ENCODE measurements at regions not wholly inside any gene's neighbourhood (a gene's known extent, or its start where the extent isn't known, plus 50 kb on each side); places are given as distances from the start of the nearest gene placed in this dataset.
A peak's percentile ranks its signal among the peaks of the same experiment; 100 is the strongest.

- H3K79me2 ChIP-seq (ENCODE audit: insufficient read depth): no peaks in the 10 kb centered on the region
- H3K9me2 ChIP-seq (ENCODE audit: insufficient read depth): no peaks in the 10 kb centered on the region
- no peaks in the 10 kb centered on the region for H3K36me3 ChIP-seq (ENCODE audit: low read depth)
- WGBS, 2 experiments (ENCODE audit: low coverage in 1 of 2, low lambda C conversion rate in 2 of 2, missing lambda C conversion rate in 2 of 2): 47 to 67% methylated on average over 19 to 36 of the region's 36 CpGs
- TF ChIP-seq EZH2 (IDR thresholded peaks at IDR 0.05; ENCODE audit: insufficient read depth, poor library complexity, severe bottlenecking) (no peak), EZH2phosphoT487 (IDR thresholded peaks at IDR 0.05; ENCODE audit: insufficient read depth, low read depth) (no peak)
- no peak overlapping the region for H3K9ac ChIP-seq
- no peaks in the 10 kb centered on the region for H4K20me1 ChIP-seq (ENCODE audit: insufficient read depth)
- no peak overlapping the region for H3K4me3 ChIP-seq
- H3K9me3 ChIP-seq (ENCODE audit: low read depth): no peaks in the 10 kb centered on the region
- DNase-seq: no peak
- H2AFZ ChIP-seq: no peak overlapping the region
- H3K4me2 ChIP-seq (ENCODE audit: unreplicated experiment): no peak overlapping the region
- no peak overlapping the region for H3K27ac ChIP-seq
- H3K27me3 ChIP-seq (replicated peaks; ENCODE audit: insufficient read depth): no peaks in the 10 kb centered on the region; the same call in 1 of the 2 replicates
- H3F3A ChIP-seq (ENCODE audit: insufficient read depth): no peaks in the 10 kb centered on the region
- H3K4me1 ChIP-seq (ENCODE audit: insufficient read depth): no peaks in the 10 kb centered on the region
- in situ Hi-C loops (cut with MboI): no loop called here
Observed at GRCh38 chr17:79463421-79464317, 147.2 kb downstream of the RBFOX3 start.

DNA sequence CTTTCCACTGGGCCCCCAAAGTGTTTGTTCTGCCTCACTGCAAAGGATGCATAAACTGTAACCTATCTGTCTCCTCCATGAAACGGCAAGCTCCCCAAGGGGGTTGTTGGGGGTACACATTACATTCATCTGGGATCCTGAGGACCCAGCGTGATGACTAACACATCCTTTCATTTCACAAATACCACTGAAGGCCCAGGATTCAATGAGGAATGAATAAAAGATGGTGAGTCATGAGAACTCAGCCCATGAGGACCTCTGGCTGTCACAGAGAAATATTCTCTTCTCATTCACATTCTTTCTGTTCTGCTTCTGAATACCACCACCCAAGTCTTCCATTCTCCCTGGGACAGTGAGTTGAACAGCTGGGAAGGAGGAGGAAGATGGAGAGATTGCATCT is 149.8 kb downstream of the RBFOX3 start:
- Histone ChIP-seq H4K20me1 (ENCODE audit: insufficient read depth) (no peaks in the 10 kb centered on the region), H3K9me3 (ENCODE audit: low read depth) (no peaks in the 10 kb centered on the region), H2AFZ (no peak overlapping the region), H3K4me2 (ENCODE audit: unreplicated experiment) (no peak overlapping the region), H3F3A (ENCODE audit: insufficient read depth) (no peaks in the 10 kb centered on the region), H3K9ac (no peak overlapping the region), H3K4me1 (ENCODE audit: insufficient read depth) (no peaks in the 10 kb centered on the region), H3K36me3 (ENCODE audit: low read depth) (no peaks in the 10 kb centered on the region), H3K4me3 (no peak overlapping the region), H3K27me3 (replicated peaks; ENCODE audit: insufficient read depth) (no peaks in the 10 kb centered on the region; the same call in 1 of the 2 replicates), H3K9me2 (ENCODE audit: insufficient read depth) (no peaks in the 10 kb centered on the region), H3K79me2 (ENCODE audit: insufficient read depth) (no peaks in the 10 kb centered on the region), H3K27ac (no peak overlapping the region)
- TF ChIP-seq EZH2phosphoT487 (IDR thresholded peaks at IDR 0.05; ENCODE audit: insufficient read depth, low read depth): no peak
- DNase-seq: peak; percentile 52
- 14 to 15% methylated on average over 2 of the region's 2 CpGs for WGBS, 2 experiments (ENCODE audit: low coverage in 1 of 2, low lambda C conversion rate in 2 of 2, missing lambda C conversion rate in 2 of 2)
- in situ Hi-C loops (cut with MboI): no loop called here

DNA sequence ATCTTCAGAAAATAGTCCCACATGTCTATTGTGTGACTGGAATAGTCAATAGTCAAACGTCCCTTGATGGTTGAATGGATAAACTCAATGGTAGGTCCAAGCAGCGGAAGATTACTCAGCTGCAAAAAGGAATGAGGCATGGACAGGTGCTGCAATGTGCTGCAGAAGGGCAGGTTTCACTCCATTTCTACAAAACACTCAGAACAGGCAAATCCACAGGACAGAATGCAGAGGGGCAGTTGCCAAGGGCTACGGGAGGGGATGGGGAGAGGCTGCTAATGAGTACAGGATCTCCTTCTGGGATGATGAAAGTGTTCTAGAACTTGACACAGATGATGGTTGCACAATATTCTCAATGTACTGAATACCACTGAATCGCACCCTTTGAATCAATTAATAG is 151.0 kb downstream of the RBFOX3 start:
- no peak overlapping the region for H3K27ac ChIP-seq
- WGBS, 2 experiments (ENCODE audit: low coverage in 1 of 2, low lambda C conversion rate in 2 of 2, missing lambda C conversion rate in 2 of 2): 25 to 28% methylated on average over 4 of the region's 4 CpGs
- TF ChIP-seq EZH2phosphoT487 (IDR thresholded peaks at IDR 0.05; ENCODE audit: insufficient read depth, low read depth): no peak
- TF ChIP-seq EZH2 (IDR thresholded peaks at IDR 0.05; ENCODE audit: insufficient read depth, poor library complexity, severe bottlenecking): no peak
- H3K79me2 ChIP-seq (ENCODE audit: insufficient read depth): no peaks in the 10 kb centered on the region
- H3K9ac ChIP-seq: no peak overlapping the region
- H3K36me3 ChIP-seq (ENCODE audit: low read depth): no peaks in the 10 kb centered on the region
- H4K20me1 ChIP-seq (ENCODE audit: insufficient read depth): no peaks in the 10 kb centered on the region
- H3K27me3 ChIP-seq (replicated peaks; ENCODE audit: insufficient read depth): no peaks in the 10 kb centered on the region; the same call in 1 of the 2 replicates
- H3K9me3 ChIP-seq (ENCODE audit: low read depth): no peaks in the 10 kb centered on the region
- DNase-seq: no peak
- in situ Hi-C loops (cut with MboI): no loop called here
- no peaks in the 10 kb centered on the region for H3K9me2 ChIP-seq (ENCODE audit: insufficient read depth)
- no peak overlapping the region for H3K4me2 ChIP-seq (ENCODE audit: unreplicated experiment)
- no peaks in the 10 kb centered on the region for H3F3A ChIP-seq (ENCODE audit: insufficient read depth)
- H2AFZ ChIP-seq: no peak overlapping the region
- no peak overlapping the region for H3K4me3 ChIP-seq
- H3K4me1 ChIP-seq (ENCODE audit: insufficient read depth): no peaks in the 10 kb centered on the region

DNA sequence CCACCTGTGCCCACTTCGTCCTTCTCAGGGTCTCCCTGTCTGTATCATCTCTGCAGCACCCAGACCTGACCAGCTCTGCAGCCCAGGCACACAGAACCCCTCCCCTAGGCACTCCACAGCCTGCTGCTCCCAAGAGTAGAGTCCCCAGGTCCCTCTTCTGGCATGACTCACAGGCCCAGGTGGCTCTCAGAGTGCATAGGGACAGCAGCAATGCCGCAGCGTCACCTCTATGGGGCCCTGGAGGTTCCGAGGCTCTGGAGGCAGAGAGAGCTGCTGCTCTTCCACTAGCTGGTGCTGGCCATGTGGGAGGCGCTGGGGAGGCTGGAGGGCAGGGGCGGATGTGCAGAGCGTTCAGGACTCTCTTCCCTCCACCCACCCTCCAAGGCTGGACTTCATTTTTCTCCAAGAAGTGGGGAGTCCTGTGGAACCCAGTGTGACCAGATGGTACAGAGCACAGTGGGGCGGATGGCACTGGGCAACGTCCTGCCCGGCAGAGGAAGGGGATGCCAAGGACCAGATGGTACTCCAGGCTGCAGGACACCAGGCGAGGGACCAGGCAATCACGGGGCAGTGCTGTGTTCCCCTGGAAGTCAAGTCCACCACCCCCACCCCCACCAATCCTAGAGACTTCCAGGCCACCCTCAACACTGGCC is 151.7 kb downstream of the RBFOX3 start:
- Histone ChIP-seq H3K27me3 (replicated peaks; ENCODE audit: insufficient read depth) (no peaks in the 10 kb centered on the region; the same call in 1 of the 2 replicates), H3F3A (ENCODE audit: insufficient read depth) (no peaks in the 10 kb centered on the region), H3K9ac (no peak overlapping the region), H2AFZ (no peak overlapping the region), H3K4me1 (ENCODE audit: insufficient read depth) (no peaks in the 10 kb centered on the region), H3K4me3 (no peak overlapping the region), H3K9me2 (ENCODE audit: insufficient read depth) (no peaks in the 10 kb centered on the region), H3K36me3 (ENCODE audit: low read depth) (no peaks in the 10 kb centered on the region), H4K20me1 (ENCODE audit: insufficient read depth) (no peaks in the 10 kb centered on the region), H3K4me2 (ENCODE audit: unreplicated experiment) (no peak overlapping the region), H3K79me2 (ENCODE audit: insufficient read depth) (no peaks in the 10 kb centered on the region), H3K27ac (no peak overlapping the region), H3K9me3 (ENCODE audit: low read depth) (no peaks in the 10 kb centered on the region)
- DNase-seq: no peak
- in situ Hi-C loops (cut with MboI): no loop called here
- WGBS, 2 experiments (ENCODE audit: low coverage in 1 of 2, low lambda C conversion rate in 2 of 2, missing lambda C conversion rate in 2 of 2): 59 to 70% methylated on average over 12 of the region's 12 CpGs
- TF ChIP-seq EZH2phosphoT487 (IDR thresholded peaks at IDR 0.05; ENCODE audit: insufficient read depth, low read depth) (no peak), EZH2 (IDR thresholded peaks at IDR 0.05; ENCODE audit: insufficient read depth, poor library complexity, severe bottlenecking) (no peak)

Data from GM23248 (cell line).